Loucy (cell line): ENCODE measurements at regions not wholly inside any gene's neighbourhood (a gene's known extent, or its start where the extent isn't known, plus 50 kb on each side); places are given as distances from the start of the nearest gene placed in this dataset.

Source experiments
- H2AFZ ChIP-seq: fragments of 200-600 bp; sonication (generic); 2 replicates; pipeline ENCODE4 v1.6.0; 2016; ENCODE audit warnings: antibody characterized with exemption, mild to moderate bottlenecking, low read length, moderate library complexity
- H3F3A ChIP-seq: fragments of 200-600 bp; 2 replicates; pipeline ENCODE4 v1.6.0; 2016; ENCODE audit warnings: antibody characterized with exemption, low read depth, mild to moderate bottlenecking
- H3K27me3 ChIP-seq: fragments of 200-600 bp; sonication (generic); 2 replicates; pipeline ENCODE4 v1.6.1; 2014; ENCODE audit warnings: low read length, mild to moderate bottlenecking; ENCODE audit not compliant: insufficient read depth, poor library complexity, severe bottlenecking
- H3K36me3 ChIP-seq: fragments of 200-600 bp; sonication (generic); 2 replicates; pipeline ENCODE4 v1.6.1; 2016; ENCODE audit warnings: low read length; ENCODE audit not compliant: insufficient read depth
- H3K4me1 ChIP-seq: fragments of 200-600 bp; sonication (generic); 2 replicates; pipeline ENCODE4 v1.5.1; 2014; ENCODE audit warnings: low read length, mild to moderate bottlenecking; ENCODE audit not compliant: insufficient read depth, poor library complexity, severe bottlenecking
- H3K4me2 ChIP-seq: fragments of 200-600 bp; sonication (generic); 2 replicates; pipeline ENCODE4 v1.6.0; 2014; ENCODE audit warnings: antibody characterized with exemption, low read length, low read depth, mild to moderate bottlenecking; ENCODE audit not compliant: poor library complexity, severe bottlenecking
- H3K4me3 ChIP-seq: fragments of 200-600 bp; sonication (generic); 2 replicates; pipeline ENCODE4 v1.5.1; 2014; ENCODE audit warnings: low read length, mild to moderate bottlenecking, mixed read lengths; ENCODE audit not compliant: poor library complexity, severe bottlenecking
- H3K79me2 ChIP-seq: fragments of 200-600 bp; sonication (generic); 2 replicates; pipeline ENCODE4 v1.6.1; 2014; ENCODE audit warnings: low read length; ENCODE audit not compliant: insufficient read depth
- H3K9ac ChIP-seq: fragments of 200-600 bp; sonication (generic); 2 replicates; pipeline ENCODE4 v1.6.0; 2014; ENCODE audit warnings: mild to moderate bottlenecking, low read depth, low read length, moderate library complexity; ENCODE audit not compliant: poor library complexity, severe bottlenecking
- H3K9me2 ChIP-seq: fragments of 200-600 bp; sonication (generic); replicated peaks from 2 replicates; pipeline ENCODE4 v1.6.1; 2016; ENCODE audit warnings: low read depth, low read length, mixed read lengths
- H3K9me3 ChIP-seq: fragments of 200-600 bp; sonication (generic); 2 replicates; pipeline ENCODE4 v1.6.1; 2014; ENCODE audit warnings: mild to moderate bottlenecking, antibody characterized with exemption, low read length, low read depth; ENCODE audit not compliant: insufficient read depth
- H4K20me1 ChIP-seq: fragments of 200-600 bp; sonication (generic); 2 replicates; pipeline ENCODE4 v1.6.0; 2014; ENCODE audit warnings: antibody characterized with exemption, low read length, mild to moderate bottlenecking; ENCODE audit not compliant: insufficient read depth, poor library complexity, severe bottlenecking
- EZH2phosphoT487 ChIP-seq: fragments of 200-600 bp; IDR thresholded peaks from 2 replicates; pipeline ENCODE4 v1.6.1; 2018; ENCODE audit warnings: antibody characterized with exemption, mild to moderate bottlenecking, moderate library complexity, borderline replicate concordance
- TF ChIP-seq, protein P1 (sequence below): fragments of 200-600 bp; sonication (generic); conservative IDR thresholded peaks from 2 replicates; pipeline ENCODE4 v1.5.1; 2014; ENCODE audit warnings: mild to moderate bottlenecking, antibody characterized with exemption, low read length

DNA sequence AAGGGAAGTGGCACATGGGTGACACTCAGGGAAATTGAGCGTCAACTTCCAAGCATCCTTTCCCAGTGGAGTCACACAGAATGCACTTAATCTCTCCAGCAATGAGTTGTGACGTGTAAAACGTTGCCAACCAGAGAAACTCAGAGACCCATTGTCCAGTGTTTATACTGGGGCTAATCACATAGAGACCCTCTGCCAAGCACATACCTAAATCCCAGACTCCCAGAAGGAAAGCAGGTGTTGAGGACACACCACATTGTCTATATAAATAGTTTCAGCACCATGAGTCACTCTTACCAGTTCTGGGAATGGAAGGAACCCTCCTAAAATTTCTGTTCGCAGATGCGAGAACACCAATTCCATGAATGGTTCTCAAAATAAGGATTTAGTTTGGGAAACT lies 76.4 kb upstream of the BET1 start:
- H3K79me2 ChIP-seq = no peaks in the 10 kb centered on the region
- no peak overlapping the region for H3K9ac ChIP-seq
- no peak for TF ChIP-seq EZH2phosphoT487
- H3K36me3 ChIP-seq = no peaks in the 10 kb centered on the region
- no peak overlapping the region for H2AFZ ChIP-seq
- H3K27me3 ChIP-seq = peaks cover 67% of the 10 kb centered on the region
- H3K4me3 ChIP-seq = no peak overlapping the region
- H3F3A ChIP-seq = no peaks in the 10 kb centered on the region
- no peaks in the 10 kb centered on the region for H4K20me1 ChIP-seq
- H3K9me3 ChIP-seq = no peaks in the 10 kb centered on the region
- no peaks in the 10 kb centered on the region for H3K9me2 ChIP-seq
- H3K4me1 ChIP-seq = no peaks in the 10 kb centered on the region
- H3K4me2 ChIP-seq = no peak overlapping the region

DNA sequence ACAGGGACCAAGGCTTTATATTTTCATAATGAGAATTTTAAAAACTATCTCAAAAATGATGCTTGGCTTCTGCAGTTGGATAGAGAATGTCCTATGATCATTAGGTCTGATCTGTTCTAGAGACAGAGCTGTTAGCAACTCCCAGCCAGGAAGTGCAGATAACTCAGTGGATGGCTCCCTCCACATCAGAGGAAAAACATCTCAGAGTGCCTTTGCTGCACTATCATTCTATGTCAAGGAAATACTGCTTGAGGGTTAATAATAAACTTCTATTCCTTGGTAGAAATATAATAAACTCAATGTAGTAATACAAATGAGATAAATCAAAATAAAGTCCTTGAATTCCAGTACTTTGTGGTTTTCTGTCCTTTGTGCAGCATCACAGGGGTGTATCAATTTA lies 78.0 kb upstream of the BET1 start:
- Histone ChIP-seq H3K4me1 (no peaks in the 10 kb centered on the region), H3K4me3 (no peak overlapping the region), H3K9ac (no peak overlapping the region), H3F3A (no peaks in the 10 kb centered on the region), H2AFZ (no peak overlapping the region), H3K79me2 (no peaks in the 10 kb centered on the region), H4K20me1 (no peaks in the 10 kb centered on the region), H3K27me3 (peaks cover 51% of the 10 kb centered on the region), H3K9me2 (no peaks in the 10 kb centered on the region), H3K4me2 (no peak overlapping the region), H3K9me3 (no peaks in the 10 kb centered on the region), H3K36me3 (no peaks in the 10 kb centered on the region)
- TF ChIP-seq, protein P1, sequence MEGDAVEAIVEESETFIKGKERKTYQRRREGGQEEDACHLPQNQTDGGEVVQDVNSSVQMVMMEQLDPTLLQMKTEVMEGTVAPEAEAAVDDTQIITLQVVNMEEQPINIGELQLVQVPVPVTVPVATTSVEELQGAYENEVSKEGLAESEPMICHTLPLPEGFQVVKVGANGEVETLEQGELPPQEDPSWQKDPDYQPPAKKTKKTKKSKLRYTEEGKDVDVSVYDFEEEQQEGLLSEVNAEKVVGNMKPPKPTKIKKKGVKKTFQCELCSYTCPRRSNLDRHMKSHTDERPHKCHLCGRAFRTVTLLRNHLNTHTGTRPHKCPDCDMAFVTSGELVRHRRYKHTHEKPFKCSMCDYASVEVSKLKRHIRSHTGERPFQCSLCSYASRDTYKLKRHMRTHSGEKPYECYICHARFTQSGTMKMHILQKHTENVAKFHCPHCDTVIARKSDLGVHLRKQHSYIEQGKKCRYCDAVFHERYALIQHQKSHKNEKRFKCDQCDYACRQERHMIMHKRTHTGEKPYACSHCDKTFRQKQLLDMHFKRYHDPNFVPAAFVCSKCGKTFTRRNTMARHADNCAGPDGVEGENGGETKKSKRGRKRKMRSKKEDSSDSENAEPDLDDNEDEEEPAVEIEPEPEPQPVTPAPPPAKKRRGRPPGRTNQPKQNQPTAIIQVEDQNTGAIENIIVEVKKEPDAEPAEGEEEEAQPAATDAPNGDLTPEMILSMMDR = no peak
- no peak for TF ChIP-seq EZH2phosphoT487

DNA sequence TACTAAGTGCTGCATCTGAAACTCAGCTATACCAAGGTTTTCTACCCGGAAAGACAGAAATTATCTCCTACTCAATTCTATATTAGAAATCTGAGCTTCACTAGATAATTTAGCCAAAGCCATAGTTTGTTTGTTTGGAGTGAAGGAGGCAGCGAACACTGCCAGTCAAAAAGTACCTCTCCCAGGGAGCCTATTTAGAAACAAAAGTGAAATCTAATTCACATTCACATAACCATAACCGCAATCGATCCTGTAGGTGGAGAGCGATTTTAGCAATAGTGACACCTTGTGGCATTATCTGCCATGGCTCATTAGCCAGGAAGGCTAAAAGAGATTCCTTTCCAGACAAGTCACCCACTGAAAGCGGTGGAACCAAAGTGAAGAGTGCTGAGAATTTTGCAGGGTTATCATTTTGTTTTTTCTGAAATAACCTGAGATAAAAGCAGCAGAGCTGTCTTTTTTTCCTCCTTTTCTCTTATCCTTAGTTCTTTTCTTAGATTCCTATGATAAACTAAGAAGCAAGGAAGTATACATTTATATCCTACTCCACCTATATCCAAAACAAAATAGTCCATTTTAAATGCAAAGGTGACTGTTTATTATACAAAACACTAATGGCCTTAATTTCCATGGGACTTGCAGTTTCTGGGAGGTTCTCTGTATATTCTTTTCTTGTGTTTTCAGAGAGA lies 83.7 kb upstream of the BET1 start:
- Histone ChIP-seq H3K4me2 (peak overlapping the region; percentile 23), H3K4me1 (no peaks in the 10 kb centered on the region), H3K4me3 (no peak overlapping the region), H2AFZ (peak overlapping the region; percentile 38), H4K20me1 (no peaks in the 10 kb centered on the region), H3K79me2 (no peaks in the 10 kb centered on the region), H3K9me3 (no peaks in the 10 kb centered on the region), H3K9me2 (no peaks in the 10 kb centered on the region), H3F3A (no peaks in the 10 kb centered on the region), H3K27me3 (peaks cover 24% of the 10 kb centered on the region), H3K9ac (no peak overlapping the region), H3K36me3 (no peaks in the 10 kb centered on the region)
- no peak for TF ChIP-seq EZH2phosphoT487
- TF ChIP-seq, protein P1 = peak; percentile 89

DNA sequence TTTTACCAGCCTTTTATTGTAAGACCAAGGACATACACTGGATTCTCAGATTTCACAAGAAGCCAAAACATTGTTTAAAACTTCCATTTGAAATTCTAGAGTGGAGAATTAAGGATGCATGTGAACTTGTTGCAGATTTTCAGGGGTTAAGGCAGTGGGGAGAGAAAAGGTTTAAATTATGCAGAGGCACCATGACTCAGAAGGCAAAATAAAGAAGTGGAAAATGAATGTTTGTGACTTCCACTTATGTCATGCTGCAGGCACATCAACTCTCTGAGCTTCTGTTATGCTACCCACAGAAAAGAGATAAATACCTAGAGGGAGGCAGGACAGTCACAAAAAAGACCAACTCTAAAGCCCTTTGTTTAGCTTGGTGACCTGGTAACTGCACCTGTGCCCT lies 84.4 kb upstream of the BET1 start:
- Histone ChIP-seq H3F3A (no peaks in the 10 kb centered on the region), H3K9me2 (no peaks in the 10 kb centered on the region), H3K9ac (no peak overlapping the region), H3K9me3 (no peaks in the 10 kb centered on the region), H3K36me3 (no peaks in the 10 kb centered on the region), H3K27me3 (peaks cover 29% of the 10 kb centered on the region), H3K79me2 (no peaks in the 10 kb centered on the region), H2AFZ (no peak overlapping the region), H3K4me1 (no peaks in the 10 kb centered on the region), H3K4me3 (no peak overlapping the region), H3K4me2 (no peak overlapping the region), H4K20me1 (no peaks in the 10 kb centered on the region)
- TF ChIP-seq EZH2phosphoT487 = no peak
- TF ChIP-seq, protein P1 = no peak
